Heart left ventricle (tissue), 13 donors: ENCODE measurements at regions not wholly inside any gene's neighbourhood (a gene's known extent, or its start where the extent isn't known, plus 50 kb on each side); places are given as distances from the start of the nearest gene placed in this dataset.

ENCODE experiments used
- CTCF ChIP-seq, 12 donors: fragments of 200-600 bp; sonication (generic) in 4 of 12; IDR thresholded peaks; one replicate each; pipeline versions ENCODE4 v1.5.0 to v1.8.0; 2018 to 2022; ENCODE audit warnings: antibody characterized with exemption in 12 of 12, mild to moderate bottlenecking in 5 of 12
- POLR2A ChIP-seq, 2 donors: fragments of 450-650 bp; IDR thresholded peaks; one replicate each; pipeline ENCODE4 v1.6.1; 2017; ENCODE audit warnings: antibody characterized with exemption in 2 of 2, mild to moderate bottlenecking in 2 of 2, moderate library complexity in 2 of 2
- donor health status: ischemic (EF 13 %, LVEDD 7.1; RV severe dilation, severe dysfunction).
- donor health status: DM: no; HTN: yes; CAD: no.
- donor health status: DM: no; HTN: no; CAD: no.
- donor health status: ischemic (EF 25% LVEDD 6.9; RV normal size, moderate dysfunction).
- donor health status: ischemic (EF 25% LVEDD 5.7; RV mildly dilated, moderate dysfunction).
- donor health status: ischemic (EF 35%, LVEDD 5.7; RV mildly dilated, moderate dysfunction).
- donor health status: nonischemic (EF 11% LVEDD 7.7; RV severe dilation, severe dysfunction).
- donor health status: DM: yes; HTN: yes; CAD: no.
- donor health status: PGD.
- donor health status: ischemic (EF 29% LVEDD 5.4; RV normal size, mild dysfunction).
- donor health status: nonischemic (EF 23%, LVEDD 6.1; RV moderate dilation, normal function).

- TF ChIP-seq CTCF (IDR thresholded peaks at IDR 0.05) (no peak), POLR2A (IDR thresholded peaks at IDR 0.05) (no peak)
Observed at GRCh38 chr4:35933901-35934300, 310.4 kb downstream of the ARAP2 start.
